Body of pancreas (tissue), 4 donors: ENCODE measurements at regions not wholly inside any gene's neighbourhood (a gene's known extent, or its start where the extent isn't known, plus 50 kb on each side); places are given as distances from the start of the nearest gene placed in this dataset.

Experiments
- ATAC-seq: fragments of 150-250 bp; one replicate; pipeline ENCODE4 v1.9.1; 2016
- DNase-seq, 4 donors: peaks; one replicate each; pipeline ENCODE4 v3.0.0-alpha.2; 2019
- H3K27ac ChIP-seq, 4 donors: fragments of 200-600 bp; sonication (generic); 1 replicate in 3 of 4; 2 replicates in 1 of 4; pipeline versions ENCODE4 v1.5.1 to v1.6.1; 2016 to 2019; ENCODE audit warnings: mild to moderate bottlenecking in 1 of 4, mixed read lengths in 1 of 4, moderate library complexity in 1 of 4
- H3K27me3 ChIP-seq, 2 donors: fragments of 200-600 bp; sonication (generic); one replicate each; pipeline ENCODE4 v1.6.0; 2016; ENCODE audit warnings: mild to moderate bottlenecking in 1 of 2
- H3K36me3 ChIP-seq, 2 donors: fragments of 200-600 bp; sonication (generic); replicated peaks in 1 of 2; 2 replicates each; pipeline ENCODE4 v1.5.1; 2016; ENCODE audit warnings: low read depth in 2 of 2; ENCODE audit not compliant: insufficient read depth in 1 of 2
- H3K4me1 ChIP-seq: fragments of 200-600 bp; sonication (generic); one replicate; pipeline ENCODE4 v1.6.0; 2016
- H3K4me3 ChIP-seq, 2 donors: fragments of 200-600 bp; sonication (generic); 1 replicate in 1 of 2; 2 replicates in 1 of 2; pipeline ENCODE4 v1.5.1; 2016 to 2019
- H3K9me3 ChIP-seq, 3 donors: fragments of 200-600 bp; sonication (generic); 1 replicate in 2 of 3; 2 replicates in 1 of 3; pipeline ENCODE4 v1.5.1; 2016
- CTCF ChIP-seq, 7 experiments: fragments of 450-650 bp in 4 of 7; fragments of 200-600 bp in 3 of 7; sonication (generic) in 3 of 7; IDR thresholded peaks; one replicate each; pipeline ENCODE4 v1.5.1; 2016 to 2019; ENCODE audit warnings: antibody characterized with exemption in 7 of 7
- POLR2A ChIP-seq, 3 donors: fragments of 450-650 bp; IDR thresholded peaks; one replicate each; pipeline ENCODE4 v1.6.1; 2016; ENCODE audit warnings: antibody characterized with exemption in 3 of 3, mild to moderate bottlenecking in 2 of 3
- WGBS, 2 donors: methylation state at CpG; one replicate each; pipeline ENCODE4 v1.1.5; 2017; 5-methylcytosine and 5-hydroxymethylcytosine counted together
- intact Hi-C: fragments of 100-400 bp; cut with DNase I; formaldehyde crosslinking; loops from one replicate; pipeline ENCODE4 v1.15.1; 2023

DNA sequence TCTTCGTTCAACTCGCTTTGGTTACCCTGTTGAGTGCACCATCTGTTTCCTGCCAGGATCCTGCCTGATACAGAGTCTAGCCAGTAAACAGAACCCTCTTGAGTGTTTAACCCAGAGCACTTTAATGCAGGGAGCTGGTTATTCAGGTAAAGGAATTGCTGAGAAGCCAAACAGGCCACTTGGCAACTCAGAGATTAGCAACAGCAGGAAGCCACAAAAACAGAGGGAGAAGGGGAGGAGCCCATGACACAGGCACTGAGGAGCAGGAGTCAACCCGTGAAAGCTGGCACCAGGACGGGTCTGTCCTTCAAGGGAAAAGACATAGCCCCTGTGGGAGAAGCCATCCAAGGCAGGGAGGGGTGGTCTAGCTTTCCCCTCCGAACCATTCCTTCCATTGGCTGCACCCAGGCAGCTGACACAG is 641.4 kb downstream of the ZNF674 start:
- ATAC-seq (no peak), DNase-seq (peak in 1 of 4 donors; percentile 1)

DNA sequence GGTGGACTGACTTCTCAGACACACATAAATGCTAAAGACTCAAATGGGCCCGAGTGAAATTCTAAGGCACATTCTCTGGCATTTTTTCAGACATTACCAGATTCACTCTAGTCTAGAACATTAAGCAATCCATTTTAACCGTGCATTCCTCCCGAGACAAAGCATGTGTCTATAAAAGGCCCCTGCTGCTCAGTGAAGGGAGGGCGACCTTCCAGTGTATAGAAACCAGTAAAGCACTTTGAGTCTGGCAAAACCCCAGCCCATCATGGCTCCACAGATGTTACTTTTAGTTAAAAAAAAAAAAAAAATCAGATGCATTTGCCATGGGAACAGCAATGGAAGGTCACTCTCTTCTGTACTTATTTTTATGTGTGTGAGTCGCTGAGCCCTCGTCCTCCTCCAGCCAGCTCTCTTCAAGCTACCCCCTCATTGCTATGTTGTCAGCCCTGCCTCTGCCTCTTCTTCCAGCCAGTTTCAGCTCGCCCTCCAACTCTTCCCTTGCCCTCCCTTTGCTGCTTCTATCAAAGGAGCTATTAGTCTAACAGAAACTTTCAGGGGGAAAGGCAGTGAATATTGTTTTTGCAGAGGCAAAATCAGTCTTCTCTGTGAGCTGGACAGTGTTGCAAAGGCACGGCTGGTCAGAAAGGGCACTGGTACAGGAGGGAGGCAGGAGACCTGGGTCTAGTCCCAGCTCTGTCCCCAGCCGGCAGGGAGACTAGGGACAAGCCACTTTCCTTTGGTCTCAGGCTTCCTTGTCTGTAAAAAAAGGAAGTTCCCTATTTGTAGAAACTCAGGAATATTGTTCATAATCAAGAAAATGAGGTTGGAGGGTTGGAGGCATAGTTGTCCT is 644.2 kb downstream of the ZNF674 start:
- Histone ChIP-seq H3K27ac (no peak overlapping the region), H3K27me3 (no peaks in the 10 kb centered on the region), H3K9me3 (no peaks in the 10 kb centered on the region), H3K4me1 (no peaks in the 10 kb centered on the region), H3K4me3 (no peak overlapping the region), H3K36me3 (no peaks in the 10 kb centered on the region)
- WGBS, 2 donors = 31 to 51% methylated on average over 5 to 7 of the region's 9 CpGs
- ATAC-seq (no peak), DNase-seq (no peak)
- intact Hi-C loops = no loop called here
- TF ChIP-seq CTCF (IDR thresholded peaks at IDR 0.05) (no peak), POLR2A (IDR thresholded peaks at IDR 0.05) (no peak)

More for the DNA sequence above, 641.4 kb downstream of the ZNF674 start:
- H3K4me3 ChIP-seq = no peak overlapping the region
- H3K9me3 ChIP-seq = no peaks in the 10 kb centered on the region
- intact Hi-C loops = no loop called here
- no peaks in the 10 kb centered on the region for H3K36me3 ChIP-seq
- H3K4me1 ChIP-seq = no peaks in the 10 kb centered on the region
- H3K27ac ChIP-seq = no peak overlapping the region
- H3K27me3 ChIP-seq = no peaks in the 10 kb centered on the region
- TF ChIP-seq CTCF (IDR thresholded peaks at IDR 0.05) (no peak), POLR2A (IDR thresholded peaks at IDR 0.05) (no peak)
- 21 to 35% methylated on average over 3 to 5 of the region's 5 CpGs for WGBS, 2 donors

DNA sequence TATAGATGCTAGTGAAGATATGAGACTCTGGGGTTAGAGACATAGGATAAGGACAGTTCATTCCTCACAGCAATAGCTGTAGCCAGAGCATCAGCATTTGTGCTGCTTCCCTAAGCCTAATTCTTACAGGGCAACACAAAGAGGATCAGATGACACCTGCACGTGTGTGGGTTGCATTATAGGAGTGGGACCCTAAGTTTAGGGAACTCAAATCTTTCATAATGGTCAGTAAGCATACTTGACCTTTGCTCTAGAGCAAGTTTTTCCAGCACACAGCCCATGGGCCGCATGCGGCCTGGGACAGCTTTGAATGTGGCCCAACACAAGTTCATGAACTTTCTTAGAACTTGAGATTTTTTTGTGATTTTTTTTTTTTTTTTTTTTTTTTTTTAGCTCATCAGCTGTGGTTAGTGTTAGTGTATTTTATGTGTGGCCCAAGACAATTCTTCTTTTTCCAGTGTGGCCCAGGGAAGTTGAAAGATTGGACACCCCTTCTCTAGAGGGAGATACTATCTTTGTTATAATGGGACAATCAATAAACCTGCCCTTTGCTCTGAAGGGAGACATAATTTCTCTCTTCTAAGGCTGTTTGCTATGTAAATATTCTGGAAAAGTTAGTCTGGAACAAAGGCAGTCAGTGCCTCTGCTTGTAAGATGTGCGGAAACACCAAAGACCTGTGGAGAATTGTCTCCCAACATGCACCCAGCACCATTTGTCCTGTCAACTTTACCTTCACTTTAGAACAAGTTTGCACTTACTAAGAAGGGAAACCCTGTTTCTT is 650.2 kb downstream of the ZNF674 start:
- Histone ChIP-seq H3K36me3 (no peaks in the 10 kb centered on the region), H3K27me3 (no peaks in the 10 kb centered on the region), H3K4me3 (no peak overlapping the region), H3K4me1 (no peaks in the 10 kb centered on the region), H3K27ac (no peak overlapping the region), H3K9me3 (no peaks in the 10 kb centered on the region)
- intact Hi-C loops = no loop called here
- DNase-seq (no peak), ATAC-seq (no peak)
- 59 to 77% methylated on average over 4 of the region's 4 CpGs for WGBS, 2 donors
- TF ChIP-seq POLR2A (IDR thresholded peaks at IDR 0.05) = no peak
- no peak for TF ChIP-seq CTCF (IDR thresholded peaks at IDR 0.05)

DNA sequence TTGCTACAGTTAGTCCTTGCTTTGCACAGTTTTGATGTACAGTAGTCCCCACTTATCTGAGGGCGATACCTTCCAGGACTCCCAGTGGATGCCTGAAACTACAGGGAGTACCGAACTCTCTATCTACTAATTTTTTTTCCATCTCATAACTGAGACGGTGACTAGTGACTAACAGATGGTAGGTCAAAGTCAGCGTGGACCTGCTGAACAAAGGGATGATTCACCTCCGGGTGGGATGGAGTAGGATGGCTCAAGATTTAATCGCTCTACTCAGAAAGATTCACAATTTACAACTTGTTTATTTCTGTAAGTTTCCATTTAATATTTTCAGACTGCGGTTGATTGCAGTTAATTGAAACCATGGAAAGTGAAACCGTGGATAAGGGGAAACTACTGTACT is 655.8 kb downstream of the ZNF674 start:
- DNase-seq (no peak), ATAC-seq (no peak)
- Histone ChIP-seq H3K27ac (no peak overlapping the region), H3K36me3 (no peaks in the 10 kb centered on the region), H3K4me3 (no peak overlapping the region), H3K4me1 (no peaks in the 10 kb centered on the region), H3K9me3 (no peaks in the 10 kb centered on the region), H3K27me3 (no peaks in the 10 kb centered on the region)
- intact Hi-C loops = no loop called here
- TF ChIP-seq CTCF (IDR thresholded peaks at IDR 0.05) (no peak), POLR2A (IDR thresholded peaks at IDR 0.05) (no peak)
- WGBS, 2 donors = 73 to 83% methylated on average over 8 of the region's 8 CpGs
